HG03175 (cell line): ENCODE measurements at regions not wholly inside any gene's neighbourhood (a gene's known extent, or its start where the extent isn't known, plus 50 kb on each side); places are given as distances from the start of the nearest gene placed in this dataset.
"Not testable (repeated sequence)": the region's sequence is repeated elsewhere in the genome, so short reads cannot be mapped to it uniquely, and the experiment has no call there.

Experiments used
- ATAC-seq: cut with Tn5 transposase; IDR thresholded peaks from one replicate; pipeline ENCODE4 v1.9.1; 2021; ENCODE audit warnings: mild to moderate bottlenecking, moderate library complexity; ENCODE audit not compliant: unreplicated experiment

DNA sequence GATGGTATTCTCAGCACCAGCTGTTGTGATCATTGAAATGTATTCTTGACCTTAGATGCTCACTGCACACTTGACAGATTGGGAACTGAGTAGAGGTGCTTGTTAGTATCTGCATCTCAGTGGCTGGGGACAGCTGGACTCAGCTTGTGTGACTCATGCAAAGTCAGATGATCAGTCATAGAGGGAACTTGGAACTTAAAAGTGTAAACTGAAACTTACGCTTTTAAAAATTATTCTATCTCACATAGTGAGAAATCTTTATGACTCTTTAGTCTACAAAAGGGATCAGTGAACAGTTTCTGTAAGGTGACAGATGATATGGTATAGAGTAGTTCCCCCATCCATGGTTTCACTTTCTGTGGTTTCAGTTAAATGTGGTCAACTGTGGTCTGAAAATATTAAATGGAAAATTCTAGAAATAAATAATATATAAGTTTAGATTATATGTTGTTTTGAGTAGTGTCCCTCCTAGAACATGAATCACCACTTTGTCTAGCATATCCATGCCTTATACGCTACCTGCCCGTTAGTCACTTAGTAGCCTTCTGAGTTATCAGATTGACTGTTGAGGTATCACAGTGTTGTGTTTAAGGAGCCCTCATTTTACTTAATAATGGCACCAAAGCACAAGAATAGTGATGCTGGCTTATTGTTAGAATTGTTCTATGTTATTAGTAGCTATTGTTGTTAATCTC is 135.6 kb upstream of the ZNF658 start:
- peak; percentile 97 for ATAC-seq

DNA sequence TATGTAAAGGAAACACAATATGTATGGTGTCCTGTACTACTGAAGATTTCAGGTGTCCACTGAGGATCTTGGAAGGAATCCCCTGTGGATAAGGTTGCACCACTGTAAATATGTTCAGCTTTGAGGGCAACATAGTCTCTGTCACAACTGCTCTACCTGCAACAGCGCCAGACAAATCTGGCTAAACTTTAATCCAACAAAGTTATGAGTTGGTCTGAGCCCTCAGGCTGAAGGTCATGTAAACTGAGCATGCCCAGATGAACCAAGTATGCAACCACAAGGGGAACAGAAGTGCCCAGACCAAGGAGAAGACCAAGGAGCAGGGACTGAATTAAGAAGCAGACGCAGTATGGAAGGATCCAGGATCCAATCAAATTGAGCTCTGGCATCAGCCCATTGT is 135.0 kb upstream of the ZNF658 start:
- ATAC-seq: not testable (repeated sequence)

DNA sequence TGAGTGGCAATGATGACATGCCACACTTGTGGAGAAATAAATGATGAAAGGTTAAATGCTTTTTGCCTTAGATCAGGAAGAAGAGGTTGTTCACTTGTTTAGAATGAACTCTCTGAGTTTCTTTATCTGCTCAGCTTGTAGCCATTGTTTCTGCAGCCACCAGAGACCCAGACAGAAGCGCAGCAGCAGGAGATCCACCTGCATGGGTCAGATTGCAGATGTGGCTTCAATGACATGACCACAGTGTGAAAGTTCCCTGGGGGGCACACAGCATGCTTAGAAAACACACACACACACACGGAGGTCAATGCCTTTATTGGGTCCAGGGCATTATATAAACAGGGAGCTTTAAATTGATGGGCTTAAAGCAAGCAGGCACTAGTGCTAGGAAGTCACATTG is 129.0 kb upstream of the ZNF658 start:
- not testable (repeated sequence) for ATAC-seq

DNA sequence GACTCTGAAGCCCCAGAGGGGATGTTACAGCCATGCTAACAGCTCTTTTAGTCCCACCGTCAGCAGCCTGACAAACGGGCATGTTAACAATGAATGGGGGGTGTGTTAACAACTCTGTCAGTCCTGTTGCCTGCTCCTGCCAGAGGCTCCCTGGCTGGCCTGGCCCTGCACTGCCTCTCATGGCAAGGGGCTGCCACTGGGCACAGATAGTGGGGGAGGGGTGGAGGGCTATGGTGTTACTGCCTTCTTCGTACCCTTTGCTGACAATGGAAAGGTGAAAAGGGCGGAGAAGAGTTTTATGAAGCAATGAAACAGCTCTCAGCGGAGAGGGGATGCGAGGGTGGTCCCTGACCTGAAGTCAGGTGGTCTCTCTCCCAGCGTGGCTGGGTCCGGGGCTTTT is 125.9 kb upstream of the ZNF658 start:
- not testable (repeated sequence) for ATAC-seq

DNA sequence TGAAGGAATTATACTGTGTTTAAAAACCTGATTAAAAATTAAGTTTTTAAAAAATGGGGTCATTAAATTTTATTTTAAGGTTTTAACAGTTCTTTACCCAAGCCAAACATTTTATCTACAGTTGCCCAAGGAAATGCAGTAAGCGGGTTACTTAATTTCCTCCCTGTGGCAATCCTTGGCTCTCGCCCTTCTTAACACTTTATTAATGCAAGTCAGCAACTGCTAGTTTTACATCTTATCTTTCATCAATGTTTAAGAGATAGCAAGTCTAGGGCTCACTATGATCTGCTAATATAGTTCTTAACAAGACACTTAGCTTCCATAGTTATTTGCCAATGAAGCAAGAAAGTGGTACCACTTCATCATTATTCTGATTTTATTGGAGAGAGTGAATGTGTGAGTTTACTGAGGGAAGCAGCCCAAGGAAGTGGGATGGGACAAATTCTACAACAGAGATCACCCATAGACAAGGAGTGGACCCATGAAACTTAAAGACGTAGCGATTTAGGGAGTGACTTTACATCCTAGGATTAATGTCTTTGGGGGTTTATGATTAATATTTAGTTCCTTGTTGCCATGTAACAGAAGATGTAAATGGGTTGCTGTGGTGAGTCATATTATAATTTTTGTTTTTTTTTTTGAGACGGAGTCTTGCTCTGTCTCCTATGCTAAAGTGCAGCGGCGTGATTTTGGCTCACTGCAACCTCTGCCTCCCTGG is 120.4 kb upstream of the ZNF658 start:
- ATAC-seq: not testable (repeated sequence)

DNA sequence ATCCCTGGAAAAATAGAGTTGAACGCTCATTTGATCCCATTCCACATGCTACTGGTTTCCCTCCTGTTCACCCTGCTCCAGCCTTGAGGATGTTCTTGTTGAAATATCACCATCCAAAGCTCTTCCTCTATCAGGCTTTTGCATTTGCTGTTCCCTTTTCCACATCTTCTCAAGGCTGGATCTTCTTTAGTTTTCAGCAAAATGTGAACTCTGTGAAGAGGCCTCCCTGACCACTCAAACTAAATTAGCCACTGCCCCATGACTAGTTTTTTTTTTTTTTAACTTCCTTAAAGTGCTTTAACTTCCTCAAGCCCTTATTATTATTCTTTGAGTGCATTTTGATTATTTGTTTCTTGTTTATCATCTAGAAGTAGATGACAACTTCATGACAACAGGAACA is 119.3 kb upstream of the ZNF658 start:
- not testable (repeated sequence) for ATAC-seq

DNA sequence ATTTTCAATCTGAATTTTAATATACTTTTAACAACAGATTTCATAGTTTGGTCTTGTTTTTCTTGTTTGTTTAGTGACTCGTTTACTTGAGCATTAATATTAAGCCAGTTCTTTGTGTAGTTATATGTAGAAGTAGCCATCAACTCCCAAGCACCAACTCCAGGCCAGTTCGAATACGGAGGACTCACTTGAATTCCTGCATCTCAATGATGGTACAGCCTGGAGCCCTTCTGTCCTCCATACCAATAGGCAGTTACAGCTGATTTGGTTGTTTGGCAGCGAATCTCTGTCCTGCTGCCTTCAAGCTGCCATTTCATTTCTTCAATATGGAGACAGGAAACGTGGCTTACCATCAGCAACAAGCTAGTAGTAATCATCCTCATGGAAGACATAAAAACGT is 118.5 kb upstream of the ZNF658 start:
- ATAC-seq: not testable (repeated sequence)

DNA sequence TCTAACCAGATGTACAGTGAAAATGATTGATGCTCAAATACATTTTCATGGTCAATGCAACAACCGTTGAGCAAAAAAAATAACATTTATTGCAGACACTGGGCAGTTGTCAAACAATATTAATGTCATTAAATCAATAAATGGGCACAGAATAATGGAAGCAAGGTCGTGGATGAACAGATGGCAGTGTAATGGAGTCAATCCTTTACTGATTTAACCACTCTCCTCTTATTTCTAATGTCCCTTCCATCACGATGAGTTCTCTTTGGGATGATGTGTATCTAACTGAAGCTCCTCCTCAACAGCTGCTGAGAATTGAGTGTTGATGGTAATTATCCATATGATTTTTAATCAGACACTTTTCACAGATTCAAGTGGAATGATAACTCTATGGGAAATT is 114.9 kb upstream of the ZNF658 start:
- not testable (repeated sequence) for ATAC-seq

DNA sequence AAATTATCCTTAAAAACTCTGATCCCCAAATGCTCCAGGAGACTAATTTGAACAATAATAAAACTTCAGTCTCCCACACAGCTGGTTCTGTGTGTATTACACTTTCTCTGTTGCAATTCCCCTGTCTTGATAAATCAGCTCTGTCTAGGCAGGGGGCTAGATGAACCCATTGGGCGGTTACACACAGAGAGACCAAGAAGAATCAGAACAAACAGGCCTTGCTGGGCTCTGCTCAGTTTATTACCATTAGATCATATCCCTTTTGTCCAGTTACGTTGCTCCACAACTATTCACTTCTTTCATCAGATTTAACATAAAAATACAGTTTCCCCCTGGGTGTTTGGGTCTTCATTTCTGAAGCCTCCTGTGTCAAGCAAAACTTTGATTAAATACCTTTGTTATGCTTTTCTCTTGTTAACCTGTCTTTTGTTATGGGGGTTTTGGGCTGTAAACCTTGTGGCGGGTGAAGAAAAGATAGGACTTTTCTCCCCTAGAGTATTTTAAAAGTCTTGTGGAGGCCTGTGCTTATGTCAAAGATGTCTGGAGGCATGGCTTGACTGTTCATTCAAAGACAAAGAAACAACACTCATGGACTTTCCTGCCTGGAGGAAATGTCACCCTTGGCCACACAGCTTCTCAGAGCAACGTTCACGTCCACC is 109.3 kb upstream of the ZNF658 start:
- not testable (repeated sequence) for ATAC-seq

DNA sequence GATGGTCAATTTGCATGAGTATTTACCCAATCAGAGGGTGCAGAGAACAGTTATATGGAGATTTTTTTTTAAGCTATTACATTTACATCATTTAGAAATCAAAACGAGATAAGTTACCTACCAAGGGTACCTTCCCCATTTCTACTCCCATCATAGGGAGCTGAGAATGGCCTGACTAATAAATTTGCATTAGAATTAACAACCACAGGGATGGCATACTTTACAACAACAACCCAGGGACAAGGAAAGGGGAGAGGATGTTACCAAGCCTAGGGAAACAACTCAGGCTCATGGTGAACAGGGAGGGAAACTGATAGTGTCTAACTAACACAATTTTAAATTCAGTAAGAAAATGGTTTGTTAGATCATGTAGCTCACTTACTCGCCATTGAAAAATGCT is 105.8 kb upstream of the ZNF658 start:
- ATAC-seq: not testable (repeated sequence)

DNA sequence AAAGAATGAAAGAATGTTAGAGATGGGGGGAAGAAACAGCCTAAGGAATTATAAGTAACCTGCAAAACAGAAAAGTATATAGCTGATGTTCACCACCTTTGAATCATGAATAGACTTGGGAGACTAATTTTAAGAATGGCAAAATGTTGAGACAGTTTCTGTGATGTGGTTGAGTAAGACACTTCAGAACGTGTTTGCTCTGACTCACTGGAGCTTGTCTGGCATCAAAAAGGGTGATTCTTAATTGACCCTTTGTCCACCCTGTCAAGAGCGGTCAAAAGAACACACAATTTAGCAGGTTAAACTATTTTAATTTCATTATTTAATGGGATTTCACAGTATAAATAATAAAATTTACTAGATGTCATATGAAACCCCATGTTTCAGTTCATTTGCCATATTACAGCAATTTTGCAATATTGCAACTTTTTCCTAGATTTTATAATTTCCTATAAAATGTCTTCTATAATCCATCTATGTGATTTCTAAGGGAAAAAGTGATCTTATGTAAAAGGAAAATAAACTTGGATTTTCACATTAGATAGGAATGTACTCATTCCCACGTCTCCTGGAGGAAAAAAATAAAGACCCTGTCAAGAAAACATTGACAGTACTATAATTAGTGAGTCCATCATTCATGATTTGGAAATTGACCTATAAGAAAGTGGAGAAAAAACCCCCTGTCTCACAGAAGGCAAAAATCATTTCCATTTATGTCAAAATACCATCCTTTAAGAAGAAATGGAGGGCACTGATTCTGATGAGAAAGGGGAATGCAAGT is 104.6 kb upstream of the ZNF658 start:
- ATAC-seq: not testable (repeated sequence)

DNA sequence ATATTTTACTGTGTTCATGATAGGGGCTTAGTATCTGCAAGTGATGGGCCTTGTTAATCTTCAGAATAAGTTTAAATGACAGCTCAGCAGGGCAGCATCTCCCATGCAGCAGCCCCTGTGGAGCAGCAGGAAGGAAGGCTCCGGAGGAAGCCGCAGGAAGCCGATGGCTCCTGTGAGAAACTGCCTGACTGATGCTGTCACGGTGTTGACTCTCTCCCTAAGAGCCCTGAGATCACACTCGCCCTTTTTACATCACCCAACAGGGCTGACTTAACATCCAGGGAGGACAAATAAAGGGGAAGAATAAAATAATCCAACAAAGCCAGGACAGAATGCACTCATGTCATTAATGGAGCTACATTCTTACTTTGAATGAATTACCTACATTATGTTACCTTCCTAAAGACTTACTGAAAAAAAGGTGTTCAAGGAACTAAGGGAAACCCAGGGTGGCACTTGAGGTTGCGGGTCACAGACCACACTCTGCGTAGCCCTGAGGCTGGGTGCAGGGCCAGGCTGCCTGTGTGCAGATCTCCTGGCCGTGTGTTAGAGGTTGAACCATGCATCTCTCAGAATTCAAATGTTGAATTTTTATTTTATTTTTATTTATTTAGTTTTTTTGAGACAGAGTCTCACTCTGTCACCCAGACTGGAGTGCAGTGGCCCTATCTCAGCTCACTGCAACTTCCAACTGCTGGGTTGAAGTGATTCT is 102.5 kb upstream of the ZNF658 start:
- ATAC-seq: not testable (repeated sequence)

DNA sequence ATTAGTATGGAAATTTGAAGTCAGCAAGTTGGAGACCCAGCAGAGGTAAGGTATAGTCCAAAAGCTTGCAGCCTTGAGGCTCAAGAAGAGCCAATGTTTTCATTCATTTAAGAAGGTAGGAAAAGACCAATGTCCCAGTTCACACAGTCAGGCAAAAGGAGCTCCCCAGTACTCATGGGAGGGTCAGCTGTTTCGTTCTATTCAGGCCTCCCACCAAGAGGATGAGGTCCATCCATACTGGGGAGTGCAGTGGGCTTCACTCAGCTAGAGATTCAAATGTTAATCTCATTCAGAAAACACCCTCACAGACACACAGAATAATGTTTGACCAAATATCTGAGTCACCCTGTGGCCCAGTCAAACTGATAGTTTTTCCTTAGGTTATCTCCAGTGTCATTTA is 96.9 kb upstream of the ZNF658 start:
- ATAC-seq: not testable (repeated sequence)

DNA sequence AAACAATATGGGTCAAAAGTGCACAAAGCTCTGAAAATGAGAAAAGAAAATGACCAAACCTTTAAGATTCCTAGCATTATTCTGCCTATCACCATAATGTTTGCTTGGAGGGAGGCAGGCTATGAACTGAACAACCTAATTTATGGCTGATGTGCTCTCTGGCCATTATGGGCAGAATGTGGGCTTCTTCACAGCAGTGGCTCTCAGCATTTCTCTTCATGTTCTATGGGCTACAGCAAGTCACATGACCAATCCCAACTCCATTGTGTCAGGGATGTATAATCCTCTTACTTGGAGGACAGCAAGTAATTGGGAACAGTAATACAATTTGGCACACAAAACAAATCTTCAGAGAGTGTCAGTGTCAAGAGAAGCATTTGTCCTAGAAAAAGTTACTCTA is 90.3 kb upstream of the ZNF658 start:
- not testable (repeated sequence) for ATAC-seq

DNA sequence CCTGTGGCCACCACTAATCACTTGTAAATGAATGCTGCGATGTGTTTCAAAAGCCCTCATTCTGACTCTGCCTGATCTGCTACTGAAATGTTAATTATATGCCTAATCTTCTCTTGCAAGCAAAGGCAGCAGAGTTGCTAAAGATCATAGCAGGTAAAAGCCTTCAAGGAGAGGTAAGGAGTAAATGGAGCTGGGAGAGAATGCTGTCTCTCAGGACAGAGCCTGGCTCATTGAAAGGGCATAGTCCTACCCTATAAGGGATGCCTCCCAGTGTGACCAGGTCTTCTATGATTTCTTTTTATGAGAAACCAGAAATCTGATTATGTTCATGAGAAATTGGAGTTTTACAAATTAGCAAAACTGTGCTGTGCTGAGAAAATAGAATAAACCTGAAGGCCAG is 88.2 kb upstream of the ZNF658 start:
- ATAC-seq: not testable (repeated sequence)

DNA sequence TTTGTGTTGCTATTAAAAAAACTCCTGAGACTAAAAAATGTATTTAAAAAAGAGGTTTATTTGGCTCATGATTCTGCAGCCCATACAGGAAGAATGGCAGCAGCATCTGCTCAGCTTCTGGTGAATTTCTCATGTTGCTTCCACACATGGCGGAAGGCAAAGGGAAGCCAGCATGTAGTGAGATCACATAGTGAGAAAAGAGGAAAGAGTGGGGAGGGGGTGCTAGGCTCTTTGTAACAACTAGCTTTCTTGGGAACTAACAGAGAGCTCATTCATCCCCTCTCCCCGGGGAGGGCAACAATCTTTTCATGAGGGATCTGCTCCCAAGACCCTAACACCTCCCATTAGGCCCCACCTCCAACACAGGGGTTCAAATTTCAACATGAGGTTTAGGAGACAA is 87.6 kb upstream of the ZNF658 start:
- ATAC-seq: not testable (repeated sequence)

DNA sequence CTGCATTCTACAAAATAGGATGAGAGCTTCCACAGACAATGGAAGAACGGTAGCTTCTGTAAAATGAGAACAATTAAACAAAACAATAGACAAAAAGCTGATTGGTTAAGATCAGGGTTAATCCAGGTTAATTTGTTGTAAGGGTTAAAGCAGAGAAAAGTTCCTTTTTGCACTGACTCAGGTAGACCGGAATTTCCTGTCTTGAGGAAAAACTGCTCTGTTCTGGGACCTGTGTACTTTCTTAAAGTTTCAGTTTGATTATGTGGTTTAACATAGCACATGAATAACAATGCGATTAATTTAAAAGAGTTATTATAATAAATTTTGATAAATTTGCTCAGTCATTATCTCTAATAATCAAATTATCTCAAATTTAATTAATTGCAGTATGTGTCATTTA is 86.5 kb upstream of the ZNF658 start:
- not testable (repeated sequence) for ATAC-seq

DNA sequence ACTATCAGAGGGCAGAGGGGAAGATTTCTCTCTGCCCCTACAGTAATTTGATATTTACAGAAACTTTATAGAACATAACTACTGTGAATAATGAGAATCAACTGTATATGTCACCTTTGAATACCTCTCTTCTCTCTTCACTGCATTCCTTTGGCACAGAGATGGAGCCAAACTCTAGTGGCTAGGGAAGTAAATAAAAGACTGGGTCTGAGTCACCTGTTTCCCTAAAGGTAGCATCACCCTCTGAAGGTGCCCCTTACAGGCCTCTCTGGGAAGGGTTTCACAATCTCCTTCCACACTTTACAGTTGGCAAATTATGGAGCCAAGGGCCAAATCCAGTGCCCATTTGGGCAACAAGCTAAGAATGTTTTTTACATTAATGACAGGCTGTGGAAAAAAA is 81.0 kb upstream of the ZNF658 start:
- not testable (repeated sequence) for ATAC-seq

DNA sequence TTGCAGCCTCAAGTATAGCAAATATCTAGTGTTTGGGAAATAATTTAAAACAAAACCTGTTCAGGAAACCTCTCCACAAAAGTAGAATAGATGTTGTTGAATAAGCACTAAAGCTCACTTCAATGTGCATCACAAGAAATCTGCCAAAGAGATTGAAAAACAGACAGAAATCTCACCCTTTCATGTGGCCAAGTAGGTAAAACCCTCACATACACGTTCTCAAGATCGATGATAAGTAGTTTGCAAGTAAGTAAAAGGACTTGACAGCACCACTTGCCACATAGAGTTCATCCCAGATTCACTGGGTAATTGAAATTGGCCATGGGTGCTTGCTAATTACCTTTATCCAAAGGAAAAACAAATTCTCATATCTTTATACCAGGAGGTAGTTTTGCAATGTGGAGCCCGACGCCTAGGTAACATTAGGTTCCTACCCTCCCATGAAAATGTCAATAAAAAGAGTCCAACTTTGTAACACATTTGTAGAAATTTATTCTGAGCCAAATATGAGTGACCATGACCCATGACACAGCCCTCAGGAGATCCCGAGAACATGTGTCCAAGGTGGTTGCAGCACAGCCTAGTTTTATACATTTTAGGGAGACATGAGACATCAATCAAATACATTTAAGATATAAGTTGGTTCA is 80.4 kb upstream of the ZNF658 start:
- not testable (repeated sequence) for ATAC-seq

DNA sequence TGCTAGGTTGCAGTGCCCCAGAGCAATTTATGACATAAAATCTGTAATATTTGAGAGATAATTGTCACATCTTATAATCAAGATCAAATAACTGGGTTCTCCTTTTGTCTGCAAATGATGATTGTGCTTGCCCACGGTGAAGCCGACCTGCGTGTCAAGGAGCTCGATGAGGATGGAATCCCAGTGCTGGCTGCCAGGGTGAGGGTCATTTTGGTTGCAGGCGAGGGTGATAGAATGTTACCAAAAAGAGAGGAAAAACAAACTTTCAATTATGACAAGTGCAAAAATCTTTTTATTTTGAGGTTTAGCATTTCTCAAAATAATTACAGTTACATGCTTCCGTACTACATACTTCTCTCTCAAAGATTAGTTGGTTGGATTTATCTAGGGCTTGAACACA is 76.4 kb upstream of the ZNF658 start:
- ATAC-seq: not testable (repeated sequence)
